ENCODE measurements at regions not wholly inside any gene's neighbourhood (a gene's known extent, or its start where the extent isn't known, plus 50 kb on each side); places are given as distances from the start of the nearest gene placed in this dataset.

DNA sequence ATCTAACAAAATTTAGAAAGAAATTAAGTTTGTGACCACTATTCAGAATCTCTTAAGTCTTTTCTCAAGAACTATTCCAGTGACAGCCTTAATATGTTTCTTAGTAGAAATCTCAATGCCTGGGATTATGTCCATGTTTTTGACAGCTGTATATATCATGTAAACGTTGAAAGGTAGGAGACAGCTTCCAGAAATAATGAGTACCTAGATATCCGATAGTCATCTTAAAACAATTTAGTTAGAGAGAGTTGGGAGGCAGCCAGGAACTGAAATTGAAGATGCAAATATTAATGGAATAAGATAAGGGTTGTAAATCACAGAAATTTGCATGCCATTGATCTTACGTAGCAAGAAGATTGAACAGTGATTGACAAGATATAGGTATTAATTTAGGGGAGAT lies 955.2 kb downstream of the JRKL start:
- H3K9ac ChIP-seq = no peak overlapping the region
- no peaks in the 10 kb centered on the region for H3K36me3 Mint-ChIP-seq

DNA sequence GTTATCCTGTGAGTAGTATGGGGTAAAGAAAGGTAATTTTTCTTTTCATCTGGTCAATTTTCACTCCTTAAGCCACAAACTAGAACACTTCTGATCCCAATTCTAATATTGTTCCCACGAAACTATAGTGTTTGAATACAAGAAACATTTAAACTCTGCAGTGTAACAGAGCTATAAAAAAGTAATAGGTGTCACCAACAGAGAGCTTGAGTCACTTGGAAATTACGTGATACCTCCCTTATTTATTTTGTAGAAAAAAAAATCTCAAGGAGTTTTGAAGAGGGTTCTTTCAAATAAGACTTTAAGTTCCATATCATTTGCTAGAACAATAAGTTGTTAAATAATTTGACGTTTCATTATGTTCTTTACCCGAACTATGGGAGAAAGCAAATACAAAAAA lies 959.4 kb downstream of the JRKL start:
- H3K27me3 ChIP-seq = no peaks in the 10 kb centered on the region
- H3K36me3 Mint-ChIP-seq = no peaks in the 10 kb centered on the region
- TF ChIP-seq EZH2phosphoT487 (IDR thresholded peaks at IDR 0.05) (no peak), EZH2 (IDR thresholded peaks at IDR 0.05) (no peak)
- TF ChIP-seq, protein P1, sequence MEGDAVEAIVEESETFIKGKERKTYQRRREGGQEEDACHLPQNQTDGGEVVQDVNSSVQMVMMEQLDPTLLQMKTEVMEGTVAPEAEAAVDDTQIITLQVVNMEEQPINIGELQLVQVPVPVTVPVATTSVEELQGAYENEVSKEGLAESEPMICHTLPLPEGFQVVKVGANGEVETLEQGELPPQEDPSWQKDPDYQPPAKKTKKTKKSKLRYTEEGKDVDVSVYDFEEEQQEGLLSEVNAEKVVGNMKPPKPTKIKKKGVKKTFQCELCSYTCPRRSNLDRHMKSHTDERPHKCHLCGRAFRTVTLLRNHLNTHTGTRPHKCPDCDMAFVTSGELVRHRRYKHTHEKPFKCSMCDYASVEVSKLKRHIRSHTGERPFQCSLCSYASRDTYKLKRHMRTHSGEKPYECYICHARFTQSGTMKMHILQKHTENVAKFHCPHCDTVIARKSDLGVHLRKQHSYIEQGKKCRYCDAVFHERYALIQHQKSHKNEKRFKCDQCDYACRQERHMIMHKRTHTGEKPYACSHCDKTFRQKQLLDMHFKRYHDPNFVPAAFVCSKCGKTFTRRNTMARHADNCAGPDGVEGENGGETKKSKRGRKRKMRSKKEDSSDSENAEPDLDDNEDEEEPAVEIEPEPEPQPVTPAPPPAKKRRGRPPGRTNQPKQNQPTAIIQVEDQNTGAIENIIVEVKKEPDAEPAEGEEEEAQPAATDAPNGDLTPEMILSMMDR (IDR thresholded peaks at IDR 0.05) = no peak
- no peaks in the 10 kb centered on the region for H3K9me3 ChIP-seq (ENCODE audit: low read depth)
- no peak overlapping the region for H3K27ac Mint-ChIP-seq
- H3F3A ChIP-seq (ENCODE audit: low read depth) = no peaks in the 10 kb centered on the region
- peaks cover 6% of the 10 kb centered on the region for H3K4me1 Mint-ChIP-seq
- H2AFZ ChIP-seq (replicated peaks) = peak overlapping the region; percentile 68
- H3K9ac ChIP-seq = no peak overlapping the region
- H3K4me3 ChIP-seq = no peak overlapping the region
- no peak for DNase-seq (ENCODE audit: low spot score)
- H4K20me1 ChIP-seq (ENCODE audit: low read depth) = no peaks in the 10 kb centered on the region
- H3K4me1 ChIP-seq = peaks cover 5% of the 10 kb centered on the region
- H3K9me3 Mint-ChIP-seq = no peaks in the 10 kb centered on the region
- H3K4me2 ChIP-seq = no peak overlapping the region
- no peak overlapping the region for H3K27ac ChIP-seq
- no peaks in the 10 kb centered on the region for H3K79me2 ChIP-seq (ENCODE audit: low read depth)
- no peak overlapping the region for H3K4me3 Mint-ChIP-seq
- H3K36me3 ChIP-seq = no peaks in the 10 kb centered on the region
- no peaks in the 10 kb centered on the region for H3K27me3 Mint-ChIP-seq (ENCODE audit: insufficient read depth, low read depth)

More for the DNA sequence above, 955.2 kb downstream of the JRKL start:
- Histone ChIP-seq H3F3A (ENCODE audit: low read depth) (no peaks in the 10 kb centered on the region), H3K27ac (no peak overlapping the region), H3K4me3 (no peak overlapping the region), H3K36me3 (no peaks in the 10 kb centered on the region), H3K9me3 (ENCODE audit: low read depth) (no peaks in the 10 kb centered on the region), H3K79me2 (ENCODE audit: low read depth) (no peaks in the 10 kb centered on the region), H3K27me3 (no peaks in the 10 kb centered on the region), H2AFZ (replicated peaks) (no peak overlapping the region), H3K4me2 (no peak overlapping the region), H3K4me1 (no peaks in the 10 kb centered on the region), H4K20me1 (ENCODE audit: low read depth) (no peaks in the 10 kb centered on the region)
- TF ChIP-seq EZH2 (IDR thresholded peaks at IDR 0.05) (no peak), EZH2phosphoT487 (IDR thresholded peaks at IDR 0.05) (no peak)
- TF ChIP-seq, protein P1 (IDR thresholded peaks at IDR 0.05) = no peak
- no peak for DNase-seq (ENCODE audit: low spot score)
- H3K9me3 Mint-ChIP-seq = no peaks in the 10 kb centered on the region
- no peak overlapping the region for H3K27ac Mint-ChIP-seq
- H3K4me1 Mint-ChIP-seq = no peaks in the 10 kb centered on the region
- no peak overlapping the region for H3K4me3 Mint-ChIP-seq
- no peaks in the 10 kb centered on the region for H3K27me3 Mint-ChIP-seq (ENCODE audit: insufficient read depth, low read depth)

DNA sequence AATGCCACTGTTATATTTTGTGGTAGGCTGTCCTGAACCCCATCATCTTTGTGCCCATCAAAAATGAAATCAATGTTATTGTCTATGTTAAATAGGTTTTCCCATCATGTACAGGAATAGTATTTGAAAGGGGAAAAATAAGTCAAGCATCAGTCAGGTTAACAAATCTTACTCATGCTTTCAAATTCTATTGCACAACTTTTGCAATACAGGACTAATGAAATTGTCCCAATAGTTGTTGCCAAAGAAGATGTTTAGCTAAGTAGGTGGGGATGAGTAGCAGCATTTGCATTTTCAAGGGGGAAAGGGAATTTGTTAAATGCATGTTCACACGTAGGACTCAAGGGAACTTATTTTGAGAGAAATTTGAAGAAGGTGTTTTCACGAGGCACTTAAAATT lies 962.1 kb downstream of the JRKL start:
- H3K27me3 Mint-ChIP-seq (ENCODE audit: insufficient read depth, low read depth) = no peaks in the 10 kb centered on the region
- no peak overlapping the region for H3K4me3 Mint-ChIP-seq
- H3K36me3 ChIP-seq = no peaks in the 10 kb centered on the region
- H3K9me3 ChIP-seq (ENCODE audit: low read depth) = no peaks in the 10 kb centered on the region
- no peaks in the 10 kb centered on the region for H3K36me3 Mint-ChIP-seq
- H3K79me2 ChIP-seq (ENCODE audit: low read depth) = no peaks in the 10 kb centered on the region
- peaks cover 7% of the 10 kb centered on the region for H3K4me1 ChIP-seq
- no peak overlapping the region for H3K27ac ChIP-seq
- TF ChIP-seq, protein P1 (IDR thresholded peaks at IDR 0.05) = no peak
- TF ChIP-seq EZH2phosphoT487 (IDR thresholded peaks at IDR 0.05) = no peak
- TF ChIP-seq EZH2 (IDR thresholded peaks at IDR 0.05) = no peak
- peaks cover 14% of the 10 kb centered on the region for H3K4me1 Mint-ChIP-seq
- no peak overlapping the region for H3K9ac ChIP-seq
- H3K27ac Mint-ChIP-seq = no peak overlapping the region
- no peaks in the 10 kb centered on the region for H4K20me1 ChIP-seq (ENCODE audit: low read depth)
- no peak overlapping the region for H3K4me3 ChIP-seq
- no peaks in the 10 kb centered on the region for H3K27me3 ChIP-seq
- no peak overlapping the region for H3K4me2 ChIP-seq
- H2AFZ ChIP-seq (replicated peaks) = no peak overlapping the region
- no peaks in the 10 kb centered on the region for H3K9me3 Mint-ChIP-seq
- H3F3A ChIP-seq (ENCODE audit: low read depth) = no peaks in the 10 kb centered on the region
- no peak for DNase-seq (ENCODE audit: low spot score)
